ENCODE measurements at regions not wholly inside any gene's neighbourhood (a gene's known extent, or its start where the extent isn't known, plus 50 kb on each side); places are given as distances from the start of the nearest gene placed in this dataset.

- no peak for DNase-seq
Observed at GRCh38 chr4:159503236-159504008, 400.5 kb downstream of the RAPGEF2 start.

- DNase-seq: no peak
Observed at GRCh38 chr4:159504684-159505083, 401.8 kb downstream of the RAPGEF2 start.

- DNase-seq: no peak
Observed at GRCh38 chr4:159505266-159505975, 402.5 kb downstream of the RAPGEF2 start.

GRCh38 chr4:159506801-159507517, 404.1 kb downstream of the RAPGEF2 start:
- peak; percentile 44 to 86 for DNase-seq

- no peak for DNase-seq
Observed at GRCh38 chr4:159508917-159509500, 406.1 kb downstream of the RAPGEF2 start.

- no peak for DNase-seq
Observed at GRCh38 chr4:159512348-159512747, 409.5 kb downstream of the RAPGEF2 start.

- DNase-seq: no peak
Observed at GRCh38 chr4:159515314-159516025, 412.6 kb downstream of the RAPGEF2 start.

- DNase-seq: no peak
Observed at GRCh38 chr4:159516556-159517140, 413.8 kb downstream of the RAPGEF2 start.

GRCh38 chr4:159520074-159520473, 417.2 kb downstream of the RAPGEF2 start:
- no peak for DNase-seq

GRCh38 chr4:159526172-159526571, 423.3 kb downstream of the RAPGEF2 start:
- no peak for DNase-seq

- no peak for DNase-seq
Observed at GRCh38 chr4:159534655-159535054, 431.8 kb downstream of the RAPGEF2 start.

GRCh38 chr4:159538556-159538955, 435.7 kb downstream of the RAPGEF2 start:
- DNase-seq: no peak

GRCh38 chr4:159540038-159540437, 437.2 kb downstream of the RAPGEF2 start:
- DNase-seq: no peak

GRCh38 chr4:159540501-159540900, 437.6 kb downstream of the RAPGEF2 start:
- DNase-seq: no peak

- no peak for DNase-seq
Observed at GRCh38 chr4:159541143-159541542, 438.3 kb downstream of the RAPGEF2 start.

- DNase-seq: no peak
Observed at GRCh38 chr4:159542296-159542695, 439.4 kb downstream of the RAPGEF2 start.

GRCh38 chr4:159543831-159544230, 441.0 kb downstream of the RAPGEF2 start:
- DNase-seq: peak in 1 of 2 experiments; percentile 12

- DNase-seq: no peak
Observed at GRCh38 chr4:159545556-159545955, 442.7 kb downstream of the RAPGEF2 start.

- DNase-seq: peak in 1 of 2 experiments; percentile 32
Observed at GRCh38 chr4:159547645-159548308, 444.9 kb downstream of the RAPGEF2 start.

- no peak for DNase-seq
Observed at GRCh38 chr4:159549098-159549518, 446.2 kb downstream of the RAPGEF2 start.

GRCh38 chr4:159551281-159551680, 448.4 kb downstream of the RAPGEF2 start:
- no peak for DNase-seq

Data from cerebellar nuclear complex (tissue), 1 donor.